ENCODE measurements at regions not wholly inside any gene's neighbourhood (a gene's known extent, or its start where the extent isn't known, plus 50 kb on each side); places are given as distances from the start of the nearest gene placed in this dataset.
A peak's percentile ranks its signal among the peaks of the same experiment; 100 is the strongest.

- DNase-seq = no peak
Measured at GRCh38 chr7:113825832-113826231, 93.0 kb downstream of the PPP1R3A start.

- DNase-seq = no peak
Measured at GRCh38 chr7:113824117-113824823, 94.5 kb downstream of the PPP1R3A start.

DNA sequence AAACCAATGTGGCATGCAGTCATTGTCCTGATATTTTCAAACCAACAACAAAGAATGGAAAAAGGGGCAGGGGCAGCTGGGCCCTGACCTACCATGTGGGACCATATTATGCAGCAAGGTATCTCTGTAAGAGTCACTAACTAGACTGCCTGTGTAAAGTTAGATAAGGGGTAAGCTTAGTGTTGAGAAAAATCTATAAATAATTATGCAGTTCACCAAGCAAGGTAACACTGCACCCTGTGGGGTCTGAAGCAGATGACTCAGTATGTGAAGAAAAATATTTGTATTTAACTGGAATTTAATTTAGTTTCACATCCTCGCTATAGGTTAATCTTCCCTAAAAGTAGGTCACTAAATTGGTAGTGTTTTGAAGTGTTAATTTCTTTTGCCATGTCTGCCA lies 99.3 kb downstream of the PPP1R3A start:
- no peak for DNase-seq

GRCh38 chr7:113816639-113817038 lies 102.2 kb downstream of the PPP1R3A start:
- DNase-seq = no peak

DNA sequence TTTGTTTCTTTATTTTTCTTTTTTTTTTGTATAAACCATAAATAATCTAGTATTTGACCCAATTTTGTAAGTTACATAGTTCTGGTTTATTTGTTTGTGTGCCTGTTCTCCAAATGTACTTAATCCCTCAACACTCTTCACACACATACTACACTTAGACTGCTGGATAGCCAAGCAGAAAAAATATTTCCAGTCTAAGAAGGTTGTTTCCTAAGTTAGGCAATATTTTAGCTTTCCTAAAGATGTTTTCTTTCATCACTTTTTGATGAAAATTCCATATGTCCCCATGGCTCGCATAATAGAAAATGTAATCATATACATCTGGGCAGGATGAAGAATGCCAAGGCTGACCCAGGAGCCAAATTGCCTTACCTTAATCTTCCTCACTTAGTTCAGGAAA lies 105.3 kb downstream of the PPP1R3A start:
- peak; percentile 33 for DNase-seq

GRCh38 chr7:113812591-113813255 lies 106.1 kb downstream of the PPP1R3A start:
- DNase-seq = no peak

DNA sequence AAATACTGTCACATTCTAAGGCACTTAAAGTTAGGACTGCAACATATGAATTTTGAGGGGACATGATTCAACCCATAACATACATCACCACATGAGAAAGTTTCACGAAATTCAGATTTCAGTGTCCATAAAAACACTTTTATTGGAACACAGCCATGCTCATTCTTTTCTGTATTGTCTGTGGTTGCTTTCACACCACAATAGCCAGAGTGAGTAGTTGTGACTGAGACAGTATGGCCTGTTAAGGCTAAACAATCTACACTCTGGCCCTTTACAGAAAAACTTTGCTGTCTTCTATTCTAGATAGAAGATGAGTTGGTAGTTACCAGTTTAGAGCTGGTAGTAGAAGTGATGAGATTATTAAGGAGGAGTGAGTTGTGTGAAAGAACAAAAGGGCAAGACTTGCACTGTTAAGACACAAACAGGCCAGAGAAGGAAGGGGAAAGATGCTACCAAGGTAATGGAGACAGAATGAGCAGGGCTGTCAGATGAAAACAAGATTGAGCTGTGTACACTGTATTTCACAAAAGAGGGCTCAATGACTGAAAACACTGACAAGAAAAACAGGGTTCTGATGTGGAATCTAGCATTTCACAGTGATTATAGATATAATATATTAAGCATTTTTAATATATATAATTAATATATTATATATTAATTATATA lies 108.6 kb downstream of the PPP1R3A start:
- no peak for DNase-seq

- no peak for DNase-seq
Measured at GRCh38 chr7:113809581-113809980, 109.2 kb downstream of the PPP1R3A start.

GRCh38 chr7:113806633-113807327 lies 112.0 kb downstream of the PPP1R3A start:
- DNase-seq = no peak

- DNase-seq = no peak
Measured at GRCh38 chr7:113805976-113806375, 112.8 kb downstream of the PPP1R3A start.

- DNase-seq = no peak
Measured at GRCh38 chr7:113804475-113805095, 114.2 kb downstream of the PPP1R3A start.

DNA sequence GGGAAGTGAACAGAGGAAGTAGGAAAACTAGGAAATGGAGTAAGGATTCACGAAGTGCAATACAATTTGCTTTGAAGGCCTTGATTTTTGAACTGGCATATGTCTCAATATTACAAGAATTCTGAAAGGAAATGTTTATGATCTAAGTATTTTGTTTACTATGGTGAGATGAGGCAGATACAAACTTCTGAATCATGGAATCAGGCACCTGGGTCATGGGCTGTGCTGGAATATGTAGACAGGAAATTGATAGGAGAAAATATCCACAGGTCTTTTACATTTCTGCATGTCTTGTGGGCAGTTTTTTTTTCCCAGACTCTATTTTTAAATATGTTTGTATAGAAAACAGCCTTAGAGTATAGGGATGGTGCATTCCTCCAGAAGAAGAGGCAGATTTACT lies 117.1 kb downstream of the PPP1R3A start:
- no peak for DNase-seq

DNA sequence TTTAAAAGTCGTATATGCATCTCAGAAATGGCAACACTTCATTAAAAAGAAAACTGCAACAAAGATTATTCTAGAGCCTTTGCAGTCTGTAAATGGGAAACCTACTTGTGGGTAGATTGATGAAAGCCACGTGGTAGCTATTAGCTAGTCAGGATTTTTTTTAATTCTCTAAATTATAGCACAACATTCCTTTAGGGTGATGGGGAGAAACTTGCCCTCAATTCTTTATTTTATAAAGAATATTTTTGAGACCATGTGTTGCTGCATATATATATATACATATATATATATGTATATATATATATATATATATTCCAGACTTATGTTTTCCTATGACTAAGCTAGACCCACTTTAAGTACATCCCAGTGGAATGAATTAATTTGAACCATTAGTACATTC lies 118.0 kb downstream of the PPP1R3A start:
- DNase-seq = no peak

GRCh38 chr7:113799896-113800295 lies 118.9 kb downstream of the PPP1R3A start:
- no peak for DNase-seq

- DNase-seq = no peak
Measured at GRCh38 chr7:113797420-113798010, 121.3 kb downstream of the PPP1R3A start.

DNA sequence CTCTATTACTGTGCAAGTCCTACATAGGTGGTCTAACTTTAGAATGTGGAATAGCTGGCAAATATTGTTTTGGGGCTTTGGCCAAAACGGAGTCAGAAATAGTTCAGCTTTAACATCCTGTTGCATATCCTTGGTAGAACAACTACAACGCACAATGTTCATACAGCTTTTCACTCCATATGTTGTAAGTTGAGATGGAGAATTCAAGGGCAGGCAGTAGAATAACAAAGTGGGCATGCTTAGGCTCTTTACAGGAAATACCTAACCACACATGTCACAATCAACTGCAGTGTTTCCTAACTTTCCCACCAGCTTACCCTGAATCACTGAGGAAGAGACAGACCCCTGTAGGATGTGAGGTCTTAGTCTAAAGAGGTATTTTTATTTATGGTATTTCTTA lies 122.3 kb downstream of the PPP1R3A start:
- DNase-seq = peak; percentile 36

DNA sequence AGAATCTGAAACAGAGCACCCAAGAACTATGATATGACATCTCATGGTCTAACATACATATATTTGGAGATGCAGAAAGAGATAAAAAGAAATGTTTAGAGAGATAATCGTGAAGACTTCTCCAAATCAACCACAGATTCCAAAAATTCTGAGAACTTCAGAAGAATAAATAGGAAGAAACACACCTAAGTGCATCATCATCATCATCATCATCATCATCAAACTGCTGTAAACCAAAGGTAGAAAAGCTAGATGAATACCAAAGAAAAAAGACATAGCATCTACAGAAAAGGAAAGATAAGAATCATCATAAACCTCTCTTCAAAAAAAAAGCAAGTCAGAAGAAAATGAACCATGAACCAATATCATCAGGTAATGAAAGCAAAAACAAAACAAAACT lies 124.2 kb downstream of the PPP1R3A start:
- no peak for DNase-seq

- no peak for DNase-seq
Measured at GRCh38 chr7:113793171-113793570, 125.6 kb downstream of the PPP1R3A start.

DNA sequence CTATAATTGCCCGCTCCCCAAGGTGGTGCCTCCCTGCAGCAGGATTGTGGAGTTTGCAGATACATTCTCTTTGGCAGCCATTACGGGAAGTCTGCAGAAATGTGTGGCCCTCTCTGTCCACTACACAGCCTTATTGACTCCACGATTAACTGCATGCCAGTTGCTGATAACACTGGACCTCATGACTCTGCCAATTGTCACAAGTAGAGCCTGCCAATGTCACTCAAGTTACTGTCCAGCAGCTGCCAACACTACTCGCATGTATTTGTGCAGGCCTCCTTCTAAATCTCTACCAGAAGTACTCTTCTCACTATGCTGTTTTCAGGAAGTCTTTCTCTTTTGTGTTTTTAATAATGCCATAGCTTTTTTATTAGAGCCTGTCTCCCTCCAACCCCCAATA lies 128.8 kb downstream of the PPP1R3A start:
- DNase-seq = peak; percentile 23

- DNase-seq = no peak
Measured at GRCh38 chr7:113787106-113787505, 131.7 kb downstream of the PPP1R3A start.

GRCh38 chr7:113784956-113785355 lies 133.9 kb downstream of the PPP1R3A start:
- DNase-seq = no peak

GRCh38 chr7:113784316-113784715 lies 134.5 kb downstream of the PPP1R3A start:
- DNase-seq = no peak

DNA sequence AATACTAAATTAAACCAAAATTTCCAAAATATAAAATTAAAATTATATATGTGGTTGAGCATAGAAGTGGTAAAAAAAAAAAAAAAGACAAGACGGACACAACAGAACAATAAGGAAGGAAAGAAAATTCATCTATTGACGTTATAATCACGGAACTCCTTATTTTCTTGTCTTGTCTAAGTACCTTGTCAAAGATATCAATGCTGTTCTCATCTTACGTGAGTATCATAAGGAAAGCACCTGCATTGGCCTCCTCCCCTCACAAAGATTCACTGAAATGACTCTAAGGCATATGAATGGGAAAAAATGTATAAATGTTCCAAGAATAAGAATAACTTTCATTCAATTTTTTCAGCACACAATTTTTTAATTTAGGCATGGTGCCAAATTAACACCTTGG lies 135.4 kb downstream of the PPP1R3A start:
- no peak for DNase-seq

Measured in femur (tissue), 1 donor.